Keratinocyte (primary cell): ENCODE measurements at regions not wholly inside any gene's neighbourhood (a gene's known extent, or its start where the extent isn't known, plus 50 kb on each side); places are given as distances from the start of the nearest gene placed in this dataset.

Experiments
- DNase-seq: peaks from one replicate; pipeline ENCODE4 v3.0.0-alpha.2; 2011; ENCODE audit warnings: low read depth, missing footprints, low spot score
- FAIRE-seq: peaks from 2 replicates; lab custom pipeline; 2011; peaks lifted over from hg19 to GRCh38; lab: Jason Lieb, UNC
- H2AFZ ChIP-seq: 2 replicates; pipeline ENCODE4 v1.6.0; 2012; ENCODE audit warnings: low read length, control low read depth, inconsistent platforms; ENCODE audit not compliant: control insufficient read depth
- H3K27ac ChIP-seq: 2 replicates; pipeline ENCODE4 v1.5.1; 2011; ENCODE audit warnings: low read length; ENCODE audit not compliant: control insufficient read depth, insufficient read depth
- H3K27me3 ChIP-seq: 3 replicates; pipeline ENCODE4 v1.6.0; 2011; ENCODE audit warnings: low read length; ENCODE audit not compliant: control insufficient read depth, insufficient read depth; ENCODE audit errors: extremely low read depth
- H3K36me3 ChIP-seq, 2 experiments: 2 replicates in 1 of 2; 3 replicates in 1 of 2; pipeline ENCODE4 v1.5.1; 2011; ENCODE audit warnings: low read length in 2 of 2, mild to moderate bottlenecking in 1 of 2; ENCODE audit not compliant: control insufficient read depth in 2 of 2, insufficient read depth in 2 of 2; ENCODE audit errors: extremely low read depth in 1 of 2
- H3K4me1 ChIP-seq: 3 replicates; pipeline ENCODE4 v1.5.1; 2011; ENCODE audit warnings: low read length; ENCODE audit not compliant: control insufficient read depth, insufficient read depth; ENCODE audit errors: extremely low read depth
- H3K4me2 ChIP-seq: 3 replicates; pipeline ENCODE4 v1.6.0; 2011; ENCODE audit warnings: low read depth, low read length; ENCODE audit not compliant: control insufficient read depth, insufficient read depth; ENCODE audit errors: extremely low read depth
- H3K4me3 ChIP-seq, 3 experiments: fragments of 200-600 bp in 1 of 3; sonication (generic) in 1 of 3; 2 replicates in 2 of 3; 3 replicates in 1 of 3; pipeline ENCODE4 v1.5.1; 2011 to 2016; ENCODE audit warnings: low read length in 3 of 3, mild to moderate bottlenecking in 3 of 3, control low read depth in 2 of 3, inconsistent platforms in 1 of 3, low read depth in 1 of 3, mixed read lengths in 1 of 3, mixed run types in 1 of 3, moderate library complexity in 1 of 3; ENCODE audit not compliant: control insufficient read depth in 2 of 3, insufficient read depth in 2 of 3; ENCODE audit errors: extremely low read depth in 1 of 3
- H3K79me2 ChIP-seq: 2 replicates; pipeline ENCODE4 v1.6.0; 2012; ENCODE audit warnings: low read length; ENCODE audit not compliant: control insufficient read depth, insufficient read depth
- H3K9ac ChIP-seq: 3 replicates; pipeline ENCODE4 v1.6.0; 2011; ENCODE audit warnings: low read length; ENCODE audit not compliant: control insufficient read depth, insufficient read depth; ENCODE audit errors: extremely low read depth
- H3K9me1 ChIP-seq: 3 replicates; pipeline ENCODE4 v1.6.0; 2011; ENCODE audit warnings: low read length; ENCODE audit not compliant: control insufficient read depth, insufficient read depth; ENCODE audit errors: extremely low read depth
- H3K9me3 ChIP-seq: 2 replicates; pipeline ENCODE4 v1.5.1; 2012; ENCODE audit warnings: low read depth, low read length; ENCODE audit not compliant: control insufficient read depth
- H4K20me1 ChIP-seq: 3 replicates; pipeline ENCODE4 v1.6.0; 2011; ENCODE audit warnings: low read length; ENCODE audit not compliant: control insufficient read depth, insufficient read depth; ENCODE audit errors: extremely low read depth
- EZH2 ChIP-seq: IDR thresholded peaks from one replicate; pipeline ENCODE4 v1.6.1; 2012; ENCODE audit warnings: inconsistent platforms, mild to moderate bottlenecking, low read length, moderate library complexity
- dilution Hi-C: fragments of 300-500 bp; cut with MboI; formaldehyde crosslinking; loops from one replicate; pipeline ENCODE4 v1.7.0; 2020; ENCODE audit warnings: low sequenced_read_pairs; ENCODE audit not compliant: extremely low pct_ligation_motif_present
- TF ChIP-seq, protein P1 (sequence below), 3 experiments: IDR thresholded peaks in 1 of 3; conservative IDR thresholded peaks in 1 of 3; optimal IDR thresholded peaks in 1 of 3; 2 replicates in 2 of 3; 3 replicates in 1 of 3; pipeline versions ENCODE3 to v1.5.1; 2011; ENCODE audit warnings: low read length in 3 of 3, mild to moderate bottlenecking in 3 of 3, moderate library complexity in 2 of 3, control low read depth in 1 of 3, inconsistent platforms in 1 of 3; ENCODE audit not compliant: insufficient read depth in 2 of 3; ENCODE audit errors: extremely low read depth in 1 of 3

DNA sequence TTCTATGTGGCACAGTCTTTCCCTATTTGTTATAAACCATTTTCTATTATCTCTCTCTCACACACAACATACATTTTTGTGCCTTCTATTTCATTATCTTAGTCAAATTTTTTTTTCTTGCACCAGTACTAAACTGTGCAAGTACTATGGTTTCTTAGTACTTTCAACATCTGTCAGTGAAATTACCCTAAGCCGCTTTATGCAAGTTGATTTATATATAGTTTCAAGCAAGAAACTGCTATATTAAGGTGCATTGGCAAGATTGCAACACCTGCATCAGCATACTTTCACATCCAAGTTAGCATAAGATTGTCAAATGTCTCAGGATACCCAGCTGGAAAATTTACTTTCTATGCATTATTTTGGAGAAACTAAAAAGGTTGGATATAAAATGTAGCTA lies 180.2 kb upstream of the FSTL5 start:
- Histone ChIP-seq H3K9ac (no peak overlapping the region), H2AFZ (no peak overlapping the region), H3K9me3 (no peaks in the 10 kb centered on the region), H3K4me1 (no peaks in the 10 kb centered on the region), H3K36me3 (no peaks in the 10 kb centered on the region), H3K4me3 (no peak overlapping the region), H3K9me1 (no peaks in the 10 kb centered on the region), H3K79me2 (no peaks in the 10 kb centered on the region), H3K27me3 (no peaks in the 10 kb centered on the region), H4K20me1 (no peaks in the 10 kb centered on the region), H3K4me2 (no peak overlapping the region), H3K27ac (no peak overlapping the region)
- TF ChIP-seq, protein P1, sequence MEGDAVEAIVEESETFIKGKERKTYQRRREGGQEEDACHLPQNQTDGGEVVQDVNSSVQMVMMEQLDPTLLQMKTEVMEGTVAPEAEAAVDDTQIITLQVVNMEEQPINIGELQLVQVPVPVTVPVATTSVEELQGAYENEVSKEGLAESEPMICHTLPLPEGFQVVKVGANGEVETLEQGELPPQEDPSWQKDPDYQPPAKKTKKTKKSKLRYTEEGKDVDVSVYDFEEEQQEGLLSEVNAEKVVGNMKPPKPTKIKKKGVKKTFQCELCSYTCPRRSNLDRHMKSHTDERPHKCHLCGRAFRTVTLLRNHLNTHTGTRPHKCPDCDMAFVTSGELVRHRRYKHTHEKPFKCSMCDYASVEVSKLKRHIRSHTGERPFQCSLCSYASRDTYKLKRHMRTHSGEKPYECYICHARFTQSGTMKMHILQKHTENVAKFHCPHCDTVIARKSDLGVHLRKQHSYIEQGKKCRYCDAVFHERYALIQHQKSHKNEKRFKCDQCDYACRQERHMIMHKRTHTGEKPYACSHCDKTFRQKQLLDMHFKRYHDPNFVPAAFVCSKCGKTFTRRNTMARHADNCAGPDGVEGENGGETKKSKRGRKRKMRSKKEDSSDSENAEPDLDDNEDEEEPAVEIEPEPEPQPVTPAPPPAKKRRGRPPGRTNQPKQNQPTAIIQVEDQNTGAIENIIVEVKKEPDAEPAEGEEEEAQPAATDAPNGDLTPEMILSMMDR (optimal IDR thresholded peaks at IDR 0.05 in 1 of 3, IDR thresholded peaks at IDR 0.05 in 1 of 3, conservative IDR thresholded peaks at IDR 0.05 in 1 of 3; ENCODE audit: extremely low read depth in 1 of 3, insufficient read depth in 2 of 3, low read length in 3 of 3), result no peak
- DNase-seq (no peak), FAIRE-seq (no peak)
- dilution Hi-C loops, result no loop called here

DNA sequence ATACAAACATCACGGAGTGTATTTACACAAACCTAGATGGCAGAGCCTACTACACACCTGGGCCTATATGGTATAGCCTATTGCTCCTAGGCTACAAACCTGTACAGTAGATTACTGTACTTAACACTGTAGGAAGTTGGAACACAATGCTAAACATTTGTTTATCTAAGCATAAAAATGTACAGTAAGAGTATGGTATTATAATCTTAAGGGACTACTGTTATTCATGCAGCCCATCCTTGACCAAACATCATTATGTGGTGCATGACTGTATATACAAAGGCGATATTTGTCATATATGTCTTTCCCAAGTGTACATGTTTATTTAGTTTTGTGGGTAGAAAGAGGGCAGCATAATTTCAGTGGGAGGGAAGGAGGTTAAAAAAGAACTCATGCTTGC lies 177.7 kb upstream of the FSTL5 start:
- no peak for FAIRE-seq
- dilution Hi-C loops, result no loop called here
- Histone ChIP-seq H3K4me2 (no peak overlapping the region), H3K4me1 (no peaks in the 10 kb centered on the region), H2AFZ (no peak overlapping the region), H3K79me2 (no peaks in the 10 kb centered on the region), H4K20me1 (no peaks in the 10 kb centered on the region), H3K9me3 (no peaks in the 10 kb centered on the region), H3K27ac (no peak overlapping the region), H3K4me3 (no peak overlapping the region), H3K9me1 (no peaks in the 10 kb centered on the region), H3K36me3 (no peaks in the 10 kb centered on the region), H3K9ac (no peak overlapping the region), H3K27me3 (no peaks in the 10 kb centered on the region)
- TF ChIP-seq, protein P1 (optimal IDR thresholded peaks at IDR 0.05 in 1 of 3, IDR thresholded peaks at IDR 0.05 in 1 of 3, conservative IDR thresholded peaks at IDR 0.05 in 1 of 3; ENCODE audit: extremely low read depth in 1 of 3, insufficient read depth in 2 of 3, low read length in 3 of 3), result no peak
- no peak for TF ChIP-seq EZH2
- no peak for DNase-seq
